Endothelial cell of umbilical vein (primary cell): ENCODE measurements at regions not wholly inside any gene's neighbourhood (a gene's known extent, or its start where the extent isn't known, plus 50 kb on each side); places are given as distances from the start of the nearest gene placed in this dataset.
"Not testable (repeated sequence)": the region's sequence is repeated elsewhere in the genome, so short reads cannot be mapped to it uniquely, and the experiment has no call there.

Experiments
- BruUV-seq: library from RNA; stranded (reverse); fragments of 400-500 nt; replicated peaks from 2 replicates; lab custom pipeline; 2021; lab: Mats Ljungman, UMichigan
- CTCF ChIA-PET: fragments of 300-600, 350-600 bp; sonication (Branson Sonifier 250); formaldehyde crosslinking; loops from one replicate; lab custom pipeline; 2021; ENCODE audit warnings: antibody characterized with exemption, inconsistent platforms; lab: Charles Lee
- POLR2A ChIA-PET: fragments of 300-600, 350-600 bp; sonication (Branson Sonifier 250); formaldehyde crosslinking; loops from one replicate; lab custom pipeline; 2021; ENCODE audit warnings: antibody characterized with exemption, inconsistent platforms; lab: Charles Lee
- DNase-seq: peaks from one replicate; pipeline ENCODE4 v3.0.0-alpha.2; 2011; ENCODE audit warnings: low read depth, low spot score
- FAIRE-seq: peaks from 2 replicates; lab custom pipeline; 2011; peaks lifted over from hg19 to GRCh38; lab: Jason Lieb, UNC
- H2AFZ ChIP-seq: 2 replicates; pipeline ENCODE4 v1.6.0; 2012; ENCODE audit warnings: low read depth, low read length, control low read depth, inconsistent platforms
- H3K27ac ChIP-seq: 2 replicates; pipeline ENCODE4 v1.5.1; 2011; ENCODE audit warnings: low read depth, mild to moderate bottlenecking, control low read depth, low read length, moderate library complexity; ENCODE audit not compliant: insufficient read depth
- H3K27me3 ChIP-seq, 2 experiments: 2 replicates each; pipeline versions ENCODE4 v1.6.0 to v1.6.1; 2011; ENCODE audit warnings: low read length in 2 of 2, mixed read lengths in 1 of 2; ENCODE audit not compliant: control insufficient read depth in 2 of 2, insufficient read depth in 2 of 2
- H3K36me3 ChIP-seq, 2 experiments: 2 replicates in 1 of 2; 3 replicates in 1 of 2; pipeline ENCODE4 v1.5.1; 2011; ENCODE audit warnings: low read length in 2 of 2, mild to moderate bottlenecking in 1 of 2, moderate library complexity in 1 of 2; ENCODE audit not compliant: control insufficient read depth in 2 of 2, insufficient read depth in 2 of 2; ENCODE audit errors: extremely low read depth in 1 of 2
- H3K4me1 ChIP-seq: 3 replicates; pipeline ENCODE4 v1.5.1; 2011; ENCODE audit warnings: mild to moderate bottlenecking, low read length; ENCODE audit not compliant: control insufficient read depth, insufficient read depth; ENCODE audit errors: extremely low read depth
- H3K4me2 ChIP-seq: 2 replicates; pipeline ENCODE4 v1.6.1; 2011; ENCODE audit warnings: low read length, control low read depth, mixed read lengths; ENCODE audit not compliant: insufficient read depth
- H3K4me3 ChIP-seq, 3 experiments: fragments of 200-600 bp in 1 of 3; sonication (generic), shearing (Covaris generic) in 1 of 3; replicated peaks in 1 of 3; 2 replicates each; pipeline ENCODE4 v1.5.1; 2011 to 2016; ENCODE audit warnings: control low read depth in 3 of 3, low read length in 3 of 3, mild to moderate bottlenecking in 2 of 3, inconsistent platforms in 1 of 3, low read depth in 1 of 3, moderate library complexity in 1 of 3; ENCODE audit not compliant: insufficient read depth in 1 of 3
- H3K79me2 ChIP-seq: 2 replicates; pipeline ENCODE4 v1.6.0; 2012; ENCODE audit warnings: low read length, inconsistent platforms; ENCODE audit not compliant: control insufficient read depth, insufficient read depth
- H3K9ac ChIP-seq: replicated peaks from 2 replicates; pipeline ENCODE3; 2011; ENCODE audit warnings: low read length, control low read depth; ENCODE audit not compliant: insufficient read depth; ENCODE audit errors: extremely low read depth
- H3K9me1 ChIP-seq: replicated peaks from 3 replicates; pipeline ENCODE4 v1.6.0; 2011; ENCODE audit warnings: mild to moderate bottlenecking, low read length; ENCODE audit not compliant: control insufficient read depth, insufficient read depth; ENCODE audit errors: extremely low read depth
- H3K9me3 ChIP-seq: replicated peaks from 2 replicates; pipeline ENCODE4 v1.5.1; 2012; ENCODE audit warnings: low read length, inconsistent platforms; ENCODE audit not compliant: control insufficient read depth, insufficient read depth
- H4K20me1 ChIP-seq: replicated peaks from 2 replicates; pipeline ENCODE3; 2011; ENCODE audit warnings: mild to moderate bottlenecking, low read length; ENCODE audit not compliant: control insufficient read depth, insufficient read depth; ENCODE audit errors: extremely low read depth
- dilution Hi-C: fragments of 300-500 bp; cut with MboI; formaldehyde crosslinking; loops from one replicate; pipeline ENCODE4 v1.15.0; 2019; ENCODE audit warnings: low sequenced_read_pairs; ENCODE audit not compliant: extremely low pct_ligation_motif_present
- intact Hi-C: fragments of 100-400 bp; cut with micrococcal nuclease; formaldehyde crosslinking; loops from one replicate; pipeline ENCODE4 v1.10.0; 2022

DNA sequence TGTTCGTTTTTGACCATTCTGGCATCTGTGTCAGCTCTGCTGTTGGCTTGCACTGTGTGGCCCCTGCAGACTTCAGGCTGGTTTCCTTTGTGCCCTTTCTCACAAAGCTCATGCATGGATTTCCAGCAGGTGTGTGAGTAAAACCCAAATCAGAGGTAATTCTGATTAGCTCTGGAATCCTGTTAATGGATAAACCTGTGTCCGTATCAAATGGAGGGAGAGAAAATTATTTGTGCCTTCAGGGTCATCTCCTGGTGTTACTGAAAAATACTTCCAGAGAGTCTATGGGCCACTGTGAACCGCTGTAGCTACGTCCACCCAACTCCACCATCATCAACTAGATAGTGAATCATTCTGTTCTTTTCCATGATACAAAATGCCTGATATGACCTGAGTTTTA, 726.1 kb upstream of the TPTE start:
- H3K36me3 ChIP-seq, H3K9ac ChIP-seq, H3K79me2 ChIP-seq, POLR2A ChIA-PET, DNase-seq, FAIRE-seq, H2AFZ ChIP-seq, H4K20me1 ChIP-seq, H3K4me3 ChIP-seq, dilution Hi-C loops, H3K9me3 ChIP-seq, H3K9me1 ChIP-seq, H3K27ac ChIP-seq, H3K4me1 ChIP-seq, H3K4me2 ChIP-seq, BruUV-seq, CTCF ChIA-PET, intact Hi-C loops, H3K27me3 ChIP-seq: not testable (repeated sequence)

DNA sequence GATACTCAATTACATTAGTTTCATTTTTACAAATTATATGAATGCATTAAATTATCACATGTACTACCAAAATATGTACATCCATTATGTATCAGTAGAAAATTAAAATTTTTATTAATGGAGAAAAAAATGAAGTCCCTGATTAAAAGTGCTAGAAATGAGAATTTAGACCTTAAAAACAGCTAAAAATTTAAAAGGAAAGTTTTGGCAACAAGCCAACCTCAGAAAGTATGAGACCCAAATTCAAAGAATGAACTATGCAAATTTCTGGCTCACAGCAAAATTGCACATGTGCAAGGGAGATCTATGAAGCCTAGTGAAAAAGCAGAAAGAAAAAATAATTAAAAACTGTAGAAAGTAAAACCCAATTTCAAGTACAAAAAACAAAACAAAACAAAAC, 725.1 kb upstream of the TPTE start:
- H3K9me3 ChIP-seq, H3K9ac ChIP-seq, DNase-seq, H2AFZ ChIP-seq, intact Hi-C loops, H3K4me2 ChIP-seq, H3K79me2 ChIP-seq, dilution Hi-C loops, BruUV-seq, FAIRE-seq, H4K20me1 ChIP-seq, H3K9me1 ChIP-seq, CTCF ChIA-PET, POLR2A ChIA-PET, H3K36me3 ChIP-seq, H3K27ac ChIP-seq, H3K4me1 ChIP-seq, H3K27me3 ChIP-seq, H3K4me3 ChIP-seq: not testable (repeated sequence)

DNA sequence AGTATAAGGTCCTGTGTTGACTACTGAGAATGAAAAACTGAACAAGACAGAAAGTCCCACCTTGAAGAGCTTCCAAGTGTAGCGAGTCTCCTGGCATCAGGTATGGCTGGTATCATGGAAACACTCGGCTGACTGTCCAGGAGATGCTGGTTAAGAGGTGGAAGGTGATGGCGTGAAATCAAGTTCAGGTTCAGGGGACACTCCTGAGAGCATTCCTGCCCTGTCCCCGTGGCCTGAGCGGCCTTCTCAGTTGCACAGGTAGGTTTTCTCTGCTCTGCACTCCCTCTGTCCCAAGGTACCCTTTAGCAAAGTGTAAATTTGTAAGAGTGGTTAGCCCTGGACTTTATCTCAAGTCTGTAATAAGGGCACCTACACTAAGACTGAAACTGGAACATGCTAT, 713.7 kb upstream of the TPTE start:
- not testable (repeated sequence) for H3K9me3 ChIP-seq, FAIRE-seq, H3K4me3 ChIP-seq

DNA sequence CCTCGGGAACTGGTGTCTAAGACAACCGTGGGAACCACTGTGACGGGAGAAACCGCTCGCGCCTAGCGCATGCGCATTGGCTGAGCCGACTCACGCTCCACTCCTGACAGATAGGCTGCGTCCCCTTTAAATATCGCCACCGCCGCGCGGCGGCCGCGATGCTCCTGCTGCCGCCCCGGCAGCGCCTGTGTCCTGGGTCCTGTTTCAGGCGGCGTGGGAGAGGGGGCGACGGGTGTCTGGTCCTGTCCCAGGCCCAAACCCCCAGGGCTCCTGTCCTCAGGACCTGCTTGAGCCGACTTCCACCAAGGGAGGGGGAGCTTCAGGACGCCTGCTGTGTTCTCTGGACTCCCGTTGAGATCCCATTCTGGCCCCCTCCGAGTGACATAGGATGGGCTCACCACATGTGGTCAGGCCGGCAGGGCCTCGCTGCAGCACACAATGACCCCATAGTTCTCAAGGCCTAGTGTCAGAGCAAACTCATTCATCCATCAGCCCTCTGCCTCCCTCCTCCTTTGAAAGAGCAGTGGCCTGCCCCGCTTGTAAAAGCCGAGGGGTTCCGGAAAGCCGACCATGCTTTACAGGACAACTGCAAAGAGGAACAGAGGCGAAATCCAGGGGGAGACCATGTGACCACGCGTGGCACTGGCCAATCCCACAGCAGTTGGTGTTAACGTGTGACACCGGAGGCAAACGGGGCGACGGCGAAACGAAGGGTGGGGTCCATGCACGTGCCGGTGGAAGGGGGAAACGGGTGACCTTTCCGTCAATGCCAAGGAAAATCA, 710.0 kb upstream of the TPTE start:
- H3K4me2 ChIP-seq, dilution Hi-C loops, H3K27ac ChIP-seq, H2AFZ ChIP-seq, FAIRE-seq, H3K9me3 ChIP-seq, CTCF ChIA-PET, H3K36me3 ChIP-seq, BruUV-seq, POLR2A ChIA-PET, intact Hi-C loops, H3K79me2 ChIP-seq, H3K4me3 ChIP-seq, H3K9me1 ChIP-seq, H3K9ac ChIP-seq, H3K4me1 ChIP-seq, H4K20me1 ChIP-seq, DNase-seq, H3K27me3 ChIP-seq: not testable (repeated sequence)

More for the DNA sequence above, 713.7 kb upstream of the TPTE start:
- H3K27ac ChIP-seq, H2AFZ ChIP-seq, POLR2A ChIA-PET, H3K4me1 ChIP-seq, DNase-seq, dilution Hi-C loops, intact Hi-C loops, H4K20me1 ChIP-seq, H3K27me3 ChIP-seq, CTCF ChIA-PET, H3K79me2 ChIP-seq, H3K9ac ChIP-seq, H3K9me1 ChIP-seq, BruUV-seq, H3K36me3 ChIP-seq, H3K4me2 ChIP-seq: not testable (repeated sequence)
